H9 (cell line): ENCODE measurements at regions not wholly inside any gene's neighbourhood (a gene's known extent, or its start where the extent isn't known, plus 50 kb on each side); places are given as distances from the start of the nearest gene placed in this dataset.

Source experiments
- DNase-seq: peaks from one replicate; pipeline ENCODE4 v3.0.0-alpha.2; 2017
- H2AFZ ChIP-seq: one replicate; pipeline ENCODE4 v1.6.1; 2013; ENCODE audit warnings: mild to moderate bottlenecking, low read length, control low read depth, moderate library complexity
- H2AK5ac ChIP-seq: 2 replicates; pipeline ENCODE4 v1.6.1; 2013; ENCODE audit warnings: low read length, control low read depth, mixed read lengths; ENCODE audit not compliant: insufficient read length
- H2BK120ac ChIP-seq: one replicate; pipeline ENCODE4 v1.6.1; 2013; ENCODE audit warnings: low read depth, mild to moderate bottlenecking, low read length, control low read depth, inconsistent platforms; ENCODE audit not compliant: poor library complexity, severe bottlenecking
- H2BK12ac ChIP-seq: 2 replicates; pipeline ENCODE4 v1.6.1; 2013; ENCODE audit warnings: low read length, control low read depth, mixed read lengths, low read depth; ENCODE audit not compliant: insufficient read length
- H2BK15ac ChIP-seq: 2 replicates; pipeline ENCODE4 v1.6.1; 2013; ENCODE audit warnings: low read depth, low read length, control low read depth
- H2BK20ac ChIP-seq: one replicate; pipeline ENCODE4 v1.6.1; 2013; ENCODE audit warnings: low read depth, mild to moderate bottlenecking, low read length, control low read depth, inconsistent platforms; ENCODE audit not compliant: poor library complexity, severe bottlenecking
- H2BK5ac ChIP-seq: 2 replicates; pipeline ENCODE4 v1.6.1; 2013; ENCODE audit warnings: low read length, control low read depth, mixed read lengths; ENCODE audit not compliant: insufficient read length
- H3K14ac ChIP-seq: 2 replicates; pipeline ENCODE4 v1.6.1; 2013; ENCODE audit warnings: low read length, control low read depth; ENCODE audit not compliant: insufficient read depth
- H3K18ac ChIP-seq: 2 replicates; pipeline ENCODE4 v1.6.1; 2013; ENCODE audit warnings: low read depth, mild to moderate bottlenecking, mixed read lengths, low read length, control low read depth; ENCODE audit not compliant: insufficient read length
- H3K23ac ChIP-seq: 2 replicates; pipeline ENCODE4 v1.6.1; 2013; ENCODE audit warnings: low read length, control low read depth, mixed read lengths, low read depth; ENCODE audit not compliant: insufficient read length
- H3K23me2 ChIP-seq: 2 replicates; pipeline ENCODE4 v1.6.1; 2013; ENCODE audit warnings: low read depth, mild to moderate bottlenecking, mixed read lengths, low read length, control low read depth; ENCODE audit not compliant: insufficient read length, poor library complexity, severe bottlenecking
- H3K27ac ChIP-seq: 2 replicates; pipeline ENCODE4 v1.5.1; 2013; ENCODE audit warnings: low read length, control low read depth, mixed read lengths, low read depth; ENCODE audit not compliant: insufficient read length
- H3K27me3 ChIP-seq: 2 replicates; pipeline ENCODE4 v1.6.1; 2013; ENCODE audit warnings: low read length, control low read depth, inconsistent platforms; ENCODE audit not compliant: insufficient read depth
- H3K4ac ChIP-seq: 2 replicates; pipeline ENCODE4 v1.6.1; 2013; ENCODE audit warnings: low read depth, mild to moderate bottlenecking, control low read depth, inconsistent platforms, low read length, moderate library complexity
- H3K4me1 ChIP-seq: 2 replicates; pipeline ENCODE4 v1.6.1; 2013; ENCODE audit warnings: low read length, control low read depth, inconsistent platforms; ENCODE audit not compliant: insufficient read depth
- H3K4me2 ChIP-seq: 2 replicates; pipeline ENCODE4 v1.6.1; 2013; ENCODE audit warnings: low read length, control low read depth, mixed read lengths; ENCODE audit not compliant: insufficient read length, insufficient read depth
- H3K56ac ChIP-seq: 2 replicates; pipeline ENCODE4 v1.6.1; 2013; ENCODE audit warnings: low read depth, mild to moderate bottlenecking, mixed read lengths, low read length, control low read depth; ENCODE audit not compliant: insufficient read length
- H3K79me1 ChIP-seq: 2 replicates; pipeline ENCODE4 v1.6.1; 2013; ENCODE audit warnings: low read depth, mild to moderate bottlenecking, moderate library complexity, low read length, control low read depth, inconsistent platforms; ENCODE audit not compliant: insufficient read depth, poor library complexity, severe bottlenecking
- H3K79me2 ChIP-seq: 2 replicates; pipeline ENCODE4 v1.6.1; 2013; ENCODE audit warnings: low read length, control low read depth, inconsistent platforms; ENCODE audit not compliant: insufficient read depth
- H3K9ac ChIP-seq: 2 replicates; pipeline ENCODE4 v1.6.1; 2013; ENCODE audit warnings: low read length, control low read depth, mixed read lengths; ENCODE audit not compliant: insufficient read length; ENCODE audit errors: extremely low read depth
- H3K9me3 ChIP-seq: one replicate; pipeline ENCODE4 v1.6.1; 2013; ENCODE audit warnings: low read depth, low read length, inconsistent platforms; ENCODE audit not compliant: control insufficient read depth
- H3T11ph ChIP-seq: one replicate; pipeline ENCODE4 v1.6.1; 2013; ENCODE audit warnings: mild to moderate bottlenecking, low read length, control low read depth, inconsistent platforms
- H4K20me1 ChIP-seq: one replicate; pipeline ENCODE4 v1.6.1; 2013; ENCODE audit not compliant: control insufficient read depth, insufficient read length, insufficient read depth
- H4K5ac ChIP-seq: 2 replicates; pipeline ENCODE4 v1.6.1; 2013; ENCODE audit warnings: low read depth, mild to moderate bottlenecking, mixed read lengths, low read length, control low read depth; ENCODE audit not compliant: insufficient read length
- H4K8ac ChIP-seq: replicated peaks from 2 replicates; pipeline ENCODE4 v1.6.1; 2013; ENCODE audit warnings: low read length, control low read depth, mixed read lengths, low read depth; ENCODE audit not compliant: insufficient read length
- H4K91ac ChIP-seq: 2 replicates; pipeline ENCODE4 v1.6.1; 2013; ENCODE audit warnings: low read depth, mild to moderate bottlenecking, moderate library complexity, mixed read lengths, low read length, control low read depth; ENCODE audit not compliant: insufficient read length
- H3K27ac Mint-ChIP-seq, 3 experiments: 2 replicates in 2 of 3; 3 replicates in 1 of 3; pipeline ENCODE4 v1.8.0; 2020 to 2021; ENCODE audit warnings: mixed read lengths in 3 of 3, mild to moderate bottlenecking in 1 of 3, moderate library complexity in 1 of 3
- H3K27me3 Mint-ChIP-seq: 2 replicates; pipeline ENCODE4 v1.8.0; 2021; ENCODE audit warnings: low read depth, mild to moderate bottlenecking, moderate library complexity, mixed read lengths
- H3K36me3 Mint-ChIP-seq, 3 experiments: 2 replicates in 2 of 3; 3 replicates in 1 of 3; pipeline ENCODE4 v1.8.0; 2020 to 2021; ENCODE audit warnings: low read depth in 3 of 3, mixed read lengths in 3 of 3; ENCODE audit not compliant: insufficient read depth in 1 of 3
- H3K4me1 Mint-ChIP-seq, 2 experiments: 2 replicates each; pipeline ENCODE4 v1.8.0; 2020; ENCODE audit warnings: mixed read lengths in 2 of 2
- H3K4me3 Mint-ChIP-seq, 2 experiments: 2 replicates in 1 of 2; 3 replicates in 1 of 2; pipeline ENCODE4 v1.8.0; 2020 to 2021; ENCODE audit warnings: mild to moderate bottlenecking in 2 of 2, mixed read lengths in 2 of 2, moderate library complexity in 1 of 2
- H3K9me3 Mint-ChIP-seq, 2 experiments: 2 replicates in 1 of 2; 3 replicates in 1 of 2; pipeline ENCODE4 v1.8.0; 2020; ENCODE audit warnings: mild to moderate bottlenecking in 2 of 2, mixed read lengths in 2 of 2, moderate library complexity in 1 of 2
- WGBS: extraction: QIAGEN DNeasy Blood & Tissue Kit; methylation state at CpG from one replicate; pipeline ENCODE4 v1.1.7; 2013; ENCODE audit warnings: missing lambda C conversion rate, low lambda C conversion rate, mixed read lengths; ENCODE audit not compliant: insufficient read length; ENCODE audit errors: extremely low coverage; 5-methylcytosine and 5-hydroxymethylcytosine counted together
- TF ChIP-seq, protein P1 (sequence below): fragments of 200-600 bp; sonication (generic); conservative IDR thresholded peaks from 3 replicates; pipeline ENCODE4 v1.8.0; 2021; ENCODE audit warnings: antibody characterized with exemption, mild to moderate bottlenecking

DNA sequence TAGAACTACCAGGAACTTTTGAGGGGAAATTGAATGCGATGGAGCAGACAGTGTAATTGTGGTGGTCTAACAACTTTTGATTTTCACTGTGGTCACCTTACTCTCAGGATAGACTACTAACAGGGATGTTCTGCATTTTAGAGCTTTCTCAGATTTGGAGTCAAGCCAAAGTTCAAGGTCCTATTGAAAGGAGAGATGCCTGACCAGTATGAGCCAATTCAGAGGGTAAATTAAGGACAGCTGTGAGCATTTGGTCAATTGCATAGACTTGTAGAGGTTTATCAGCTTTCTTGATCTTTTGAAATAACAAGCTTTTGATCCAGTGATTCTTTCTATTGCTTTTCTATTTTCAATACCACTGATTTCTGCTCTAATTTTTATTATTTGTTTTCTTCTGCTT lies 1095.7 kb upstream of the CNTNAP5 start:
- Histone ChIP-seq H2BK15ac (no peak overlapping the region), H3K23me2 (no peaks in the 10 kb centered on the region), H3T11ph (no peak overlapping the region), H2BK120ac (no peak overlapping the region), H3K9me3 (peaks cover 21% of the 10 kb centered on the region), H2AK5ac (no peak overlapping the region), H4K5ac (no peak overlapping the region), H2BK5ac (no peak overlapping the region), H3K4me1 (no peaks in the 10 kb centered on the region), H3K56ac (no peak overlapping the region), H3K79me2 (no peaks in the 10 kb centered on the region), H3K14ac (no peak overlapping the region), H3K18ac (no peak overlapping the region), H3K27me3 (no peaks in the 10 kb centered on the region), H3K4me2 (no peak overlapping the region), H4K8ac (no peak overlapping the region), H3K4ac (no peak overlapping the region), H3K23ac (no peak overlapping the region), H4K20me1 (no peaks in the 10 kb centered on the region), H2BK20ac (no peak overlapping the region), H2AFZ (no peak overlapping the region), H2BK12ac (no peak overlapping the region), H3K79me1 (no peaks in the 10 kb centered on the region), H3K9ac (no peak overlapping the region), H3K27ac (no peak overlapping the region), H4K91ac (no peak overlapping the region)
- no CpG with 5 or more reads among the region's 1 CpG for WGBS
- no peak overlapping the region for H3K27ac Mint-ChIP-seq
- TF ChIP-seq, protein P1, sequence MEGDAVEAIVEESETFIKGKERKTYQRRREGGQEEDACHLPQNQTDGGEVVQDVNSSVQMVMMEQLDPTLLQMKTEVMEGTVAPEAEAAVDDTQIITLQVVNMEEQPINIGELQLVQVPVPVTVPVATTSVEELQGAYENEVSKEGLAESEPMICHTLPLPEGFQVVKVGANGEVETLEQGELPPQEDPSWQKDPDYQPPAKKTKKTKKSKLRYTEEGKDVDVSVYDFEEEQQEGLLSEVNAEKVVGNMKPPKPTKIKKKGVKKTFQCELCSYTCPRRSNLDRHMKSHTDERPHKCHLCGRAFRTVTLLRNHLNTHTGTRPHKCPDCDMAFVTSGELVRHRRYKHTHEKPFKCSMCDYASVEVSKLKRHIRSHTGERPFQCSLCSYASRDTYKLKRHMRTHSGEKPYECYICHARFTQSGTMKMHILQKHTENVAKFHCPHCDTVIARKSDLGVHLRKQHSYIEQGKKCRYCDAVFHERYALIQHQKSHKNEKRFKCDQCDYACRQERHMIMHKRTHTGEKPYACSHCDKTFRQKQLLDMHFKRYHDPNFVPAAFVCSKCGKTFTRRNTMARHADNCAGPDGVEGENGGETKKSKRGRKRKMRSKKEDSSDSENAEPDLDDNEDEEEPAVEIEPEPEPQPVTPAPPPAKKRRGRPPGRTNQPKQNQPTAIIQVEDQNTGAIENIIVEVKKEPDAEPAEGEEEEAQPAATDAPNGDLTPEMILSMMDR, result no peak
- H3K4me3 Mint-ChIP-seq, result no peak overlapping the region
- DNase-seq, result no peak
- peaks cover 31 to 38% of the 10 kb centered on the region in 2 experiments for H3K4me1 Mint-ChIP-seq
- H3K36me3 Mint-ChIP-seq, result peaks cover 0 to 32% (median 26%) of the 10 kb centered on the region in 3 experiments; a peak in 5 of 7 replicates
- H3K9me3 Mint-ChIP-seq, result peaks cover 27 to 29% of the 10 kb centered on the region in 2 experiments
- peaks cover 3% of the 10 kb centered on the region; the same call in 1 of the 2 replicates for H3K27me3 Mint-ChIP-seq
